CD4-positive, alpha-beta memory T cell (primary cell): ENCODE measurements at regions not wholly inside any gene's neighbourhood (a gene's known extent, or its start where the extent isn't known, plus 50 kb on each side); places are given as distances from the start of the nearest gene placed in this dataset.

Experiments
- CTCF ChIA-PET: fragments of 350-600 bp; sonication (Branson Sonifier 250); formaldehyde crosslinking; loops from one replicate; lab custom pipeline; 2021; ENCODE audit warnings: inconsistent platforms; ENCODE audit not compliant: partially characterized antibody; lab: Charles Lee
- POLR2A ChIA-PET: fragments of 350-600 bp; sonication (Branson Sonifier 250); formaldehyde crosslinking; loops from one replicate; lab custom pipeline; 2021; ENCODE audit not compliant: partially characterized antibody; lab: Charles Lee
- DNase-seq, 5 donors: peaks; one replicate each; pipeline versions ENCODE4 v3.0.0 to v3.0.0-alpha.2; 2020 to 2022; ENCODE audit warnings: mixed read lengths in 1 of 5
- H3K27ac ChIP-seq: one replicate; pipeline ENCODE4 v1.7.0; 2013; ENCODE audit warnings: low read depth, low read length
- H3K27me3 ChIP-seq: 2 replicates; pipeline ENCODE4 v1.7.0; 2013; ENCODE audit warnings: mild to moderate bottlenecking, low read length, moderate library complexity; ENCODE audit not compliant: insufficient read depth
- H3K36me3 ChIP-seq: 2 replicates; pipeline ENCODE4 v1.7.0; 2013; ENCODE audit warnings: mild to moderate bottlenecking, low read length, moderate library complexity; ENCODE audit not compliant: insufficient read depth
- H3K4me1 ChIP-seq: 2 replicates; pipeline ENCODE4 v1.7.0; 2013; ENCODE audit warnings: mild to moderate bottlenecking, low read length, moderate library complexity; ENCODE audit not compliant: insufficient read depth
- H3K4me3 ChIP-seq, 2 donors: one replicate each; pipeline ENCODE4 v1.7.0; 2013; ENCODE audit warnings: low read length in 2 of 2, mild to moderate bottlenecking in 1 of 2
- H3K9me3 ChIP-seq, 2 donors: one replicate each; pipeline ENCODE4 v1.7.0; 2013; ENCODE audit warnings: low read length in 2 of 2, control low read depth in 1 of 2; ENCODE audit not compliant: control insufficient read depth in 1 of 2
- H3K27ac Mint-ChIP-seq, 7 donors: one replicate each; pipeline ENCODE4 v1.8.0; 2020 to 2021; ENCODE audit warnings: mixed read lengths in 7 of 7, mild to moderate bottlenecking in 6 of 7, inconsistent platforms in 3 of 7, moderate library complexity in 3 of 7
- H3K27me3 Mint-ChIP-seq, 2 donors: one replicate each; pipeline ENCODE4 v1.8.0; 2020 to 2021; ENCODE audit warnings: mixed read lengths in 2 of 2
- H3K36me3 Mint-ChIP-seq, 2 donors: one replicate each; pipeline ENCODE4 v1.8.0; 2020 to 2021; ENCODE audit warnings: mixed read lengths in 2 of 2, inconsistent platforms in 1 of 2, mild to moderate bottlenecking in 1 of 2
- H3K4me1 Mint-ChIP-seq, 4 donors: one replicate each; pipeline ENCODE4 v1.8.0; 2020 to 2021; ENCODE audit warnings: mixed read lengths in 4 of 4, mild to moderate bottlenecking in 1 of 4
- H3K4me3 Mint-ChIP-seq, 8 donors: one replicate each; pipeline ENCODE4 v1.8.0; 2020 to 2021; ENCODE audit warnings: mixed read lengths in 8 of 8, mild to moderate bottlenecking in 7 of 8, moderate library complexity in 6 of 8, inconsistent platforms in 3 of 8
- H3K9me3 Mint-ChIP-seq, 8 donors: one replicate each; pipeline ENCODE4 v1.8.0; 2020 to 2021; ENCODE audit warnings: mixed read lengths in 8 of 8, mild to moderate bottlenecking in 5 of 8, inconsistent platforms in 3 of 8, moderate library complexity in 1 of 8
- intact Hi-C: fragments of 100-400 bp; cut with micrococcal nuclease; formaldehyde crosslinking; loops from one replicate; pipeline ENCODE4 v1.15.1; 2023

GRCh38 chr9:615756-616155, 225.7 kb upstream of the DMRT1 start:
- CTCF ChIA-PET: interaction anchor here (0.9 to 2.0 kb wide), 3 partner anchors 147 to 190 kb away, joined by 4 to 5 read pairs (median 4); no protein-coding TSS in a partner anchor

GRCh38 chr9:616694-617093, 224.8 kb upstream of the DMRT1 start:
- POLR2A ChIA-PET: no interaction called here
- Mint-ChIP-seq H3K9me3 (no peaks in the 10 kb centered on the region), H3K4me3 (no peak overlapping the region), H3K4me1 (peaks cover 0 to 5% (median 3%) of the 10 kb centered on the region in 4 donors), H3K27ac (no peak overlapping the region), H3K27me3 (peaks cover 2 to 7% of the 10 kb centered on the region in 2 donors), H3K36me3 (no peaks in the 10 kb centered on the region)
- Histone ChIP-seq H3K9me3 (no peaks in the 10 kb centered on the region), H3K27ac (no peak overlapping the region), H3K4me3 (no peak overlapping the region), H3K36me3 (no peaks in the 10 kb centered on the region), H3K27me3 (no peaks in the 10 kb centered on the region), H3K4me1 (no peaks in the 10 kb centered on the region)
- CTCF ChIA-PET: no interaction called here
- intact Hi-C loops: no loop called here
- DNase-seq: no peak

More at GRCh38 chr9:615756-616155, 225.7 kb upstream of the DMRT1 start:
- Histone ChIP-seq H3K4me3 (no peak overlapping the region), H3K36me3 (no peaks in the 10 kb centered on the region), H3K9me3 (no peaks in the 10 kb centered on the region), H3K4me1 (no peaks in the 10 kb centered on the region), H3K27ac (no peak overlapping the region), H3K27me3 (no peaks in the 10 kb centered on the region)
- Mint-ChIP-seq H3K36me3 (peaks cover 0 to 2% of the 10 kb centered on the region in 2 donors), H3K9me3 (no peaks in the 10 kb centered on the region), H3K4me1 (peaks cover 0 to 5% (median 3%) of the 10 kb centered on the region in 4 donors), H3K4me3 (no peak overlapping the region), H3K27me3 (peaks cover 2 to 6% of the 10 kb centered on the region in 2 donors), H3K27ac (peak overlapping the region in 1 of 7 donors; percentile 36)
- intact Hi-C loops: no loop called here
- POLR2A ChIA-PET: no interaction called here
- DNase-seq: no peak

DNA sequence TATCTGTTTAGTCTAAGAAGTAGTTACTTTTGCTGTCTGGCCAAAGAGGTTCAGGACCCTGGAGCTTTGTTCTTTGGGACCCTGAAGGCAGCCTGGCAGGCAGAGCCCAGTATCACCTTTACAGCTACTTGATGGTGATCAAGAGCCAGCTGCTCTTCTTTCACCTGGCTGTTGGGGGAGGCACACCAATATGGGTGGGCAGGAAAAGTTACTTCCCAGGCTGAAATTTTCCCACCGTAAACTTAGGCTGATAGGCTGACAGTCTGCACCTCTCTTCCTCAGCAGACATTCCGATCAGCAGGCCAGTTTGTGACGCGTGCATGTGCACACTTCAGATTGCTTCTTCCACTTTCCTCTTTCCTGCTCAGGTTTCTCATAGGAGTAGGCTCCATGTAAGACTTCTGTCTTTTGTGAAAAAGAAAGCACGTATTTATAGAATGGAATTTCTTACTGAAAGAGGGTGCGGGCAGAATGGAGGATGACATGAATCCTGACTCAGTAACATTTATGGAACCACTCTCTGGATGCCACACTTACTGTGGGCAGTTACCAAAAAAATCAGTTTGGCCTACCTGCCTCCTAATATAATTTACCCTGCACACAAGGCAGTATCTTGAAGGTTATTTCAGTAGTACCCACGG, 223.9 kb upstream of the DMRT1 start:
- H3K4me3 Mint-ChIP-seq: no peak overlapping the region
- Histone ChIP-seq H3K9me3 (no peaks in the 10 kb centered on the region), H3K27ac (no peak overlapping the region), H3K27me3 (no peaks in the 10 kb centered on the region), H3K4me3 (no peak overlapping the region), H3K4me1 (no peaks in the 10 kb centered on the region), H3K36me3 (no peaks in the 10 kb centered on the region)
- H3K9me3 Mint-ChIP-seq: no peaks in the 10 kb centered on the region
- H3K4me1 Mint-ChIP-seq: peaks cover 0 to 5% (median 3%) of the 10 kb centered on the region in 4 donors
- peaks cover 0 to 7% of the 10 kb centered on the region in 2 donors for H3K36me3 Mint-ChIP-seq
- H3K27me3 Mint-ChIP-seq: peaks cover 2 to 7% of the 10 kb centered on the region in 2 donors
- no peak for DNase-seq
- intact Hi-C loops: no loop called here
- H3K27ac Mint-ChIP-seq: no peak overlapping the region
- POLR2A ChIA-PET: no interaction called here
- CTCF ChIA-PET: no interaction called here

DNA sequence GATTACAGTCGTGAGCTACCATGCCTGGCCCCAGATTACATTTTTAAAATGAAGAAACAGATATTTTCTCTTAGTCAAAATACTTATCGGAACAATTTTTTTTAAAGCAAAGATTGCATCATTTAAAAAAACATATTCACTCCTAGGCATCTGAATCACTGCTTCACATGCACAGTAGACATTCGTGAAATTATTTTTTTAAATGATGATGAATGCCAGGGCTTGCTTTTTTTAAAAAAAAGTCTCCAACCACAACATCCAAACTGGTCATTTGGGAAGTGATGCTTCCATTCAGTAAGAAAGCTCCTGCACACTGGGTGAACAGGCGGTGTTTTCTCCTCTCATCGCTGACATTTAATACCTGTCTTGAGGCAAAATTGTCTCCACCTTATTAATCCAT, 223.0 kb upstream of the DMRT1 start:
- CTCF ChIA-PET: interaction anchor here (0.6 kb wide), 1 partner anchor 144 kb away, joined by 4 read pairs; no protein-coding TSS in a partner anchor
- DNase-seq: no peak
- Mint-ChIP-seq H3K9me3 (no peaks in the 10 kb centered on the region), H3K4me3 (no peak overlapping the region), H3K27ac (no peak overlapping the region), H3K36me3 (peaks cover 0 to 7% of the 10 kb centered on the region in 2 donors), H3K27me3 (peaks cover 2 to 9% of the 10 kb centered on the region in 2 donors), H3K4me1 (peaks cover 0 to 5% (median 3%) of the 10 kb centered on the region in 4 donors)
- Histone ChIP-seq H3K27me3 (no peaks in the 10 kb centered on the region), H3K4me1 (no peaks in the 10 kb centered on the region), H3K36me3 (no peaks in the 10 kb centered on the region), H3K4me3 (no peak overlapping the region), H3K9me3 (no peaks in the 10 kb centered on the region), H3K27ac (no peak overlapping the region)
- POLR2A ChIA-PET: no interaction called here
- intact Hi-C loops: no loop called here

GRCh38 chr9:621201-621855, 220.2 kb upstream of the DMRT1 start:
- Mint-ChIP-seq H3K4me1 (no peaks in the 10 kb centered on the region), H3K4me3 (no peak overlapping the region), H3K36me3 (peaks cover 0 to 7% of the 10 kb centered on the region in 2 donors), H3K9me3 (no peaks in the 10 kb centered on the region), H3K27ac (no peak overlapping the region), H3K27me3 (peaks cover 2 to 9% of the 10 kb centered on the region in 2 donors)
- ChIA-PET POLR2A (no interaction called here), CTCF (no interaction called here)
- Histone ChIP-seq H3K27ac (no peak overlapping the region), H3K9me3 (no peaks in the 10 kb centered on the region), H3K36me3 (no peaks in the 10 kb centered on the region), H3K27me3 (no peaks in the 10 kb centered on the region), H3K4me1 (no peaks in the 10 kb centered on the region), H3K4me3 (no peak overlapping the region)
- intact Hi-C loops: no loop called here
- DNase-seq: no peak

DNA sequence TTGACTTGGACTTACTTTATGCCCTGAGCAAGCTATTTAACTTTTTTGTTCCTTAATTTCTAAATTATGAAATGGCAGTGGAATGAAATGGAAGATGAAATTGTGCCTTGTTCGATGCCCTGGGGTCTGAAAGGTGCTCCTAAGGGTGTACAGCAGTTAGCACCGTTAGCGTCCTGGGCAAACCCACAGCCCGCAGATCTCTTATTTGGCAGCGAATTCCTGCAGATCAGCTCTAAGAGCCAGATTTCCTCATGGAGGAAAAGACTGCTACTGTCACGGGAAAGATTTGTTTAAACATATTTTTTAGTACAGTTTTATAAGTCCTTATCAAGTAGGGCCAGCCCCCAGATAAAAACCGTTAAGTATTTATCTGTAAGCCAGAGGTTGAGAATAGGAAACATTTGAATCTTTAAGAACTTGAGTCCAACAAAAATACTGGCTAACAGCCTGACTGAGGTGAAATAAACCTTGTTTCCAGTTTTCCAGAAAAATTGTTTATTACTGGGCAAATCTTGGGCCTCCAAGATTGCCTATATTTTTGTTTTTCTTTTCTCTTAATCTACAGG, 216.5 kb upstream of the DMRT1 start:
- Histone ChIP-seq H3K4me1 (no peaks in the 10 kb centered on the region), H3K27me3 (no peaks in the 10 kb centered on the region), H3K4me3 (no peak overlapping the region), H3K27ac (no peak overlapping the region), H3K36me3 (no peaks in the 10 kb centered on the region), H3K9me3 (no peaks in the 10 kb centered on the region)
- Mint-ChIP-seq H3K27me3 (peaks cover 2 to 6% of the 10 kb centered on the region in 2 donors), H3K27ac (no peak overlapping the region), H3K9me3 (no peaks in the 10 kb centered on the region), H3K4me1 (peaks cover 0 to 9% (median 2%) of the 10 kb centered on the region in 4 donors), H3K4me3 (no peak overlapping the region), H3K36me3 (peaks cover 0 to 7% of the 10 kb centered on the region in 2 donors)
- DNase-seq: no peak
- intact Hi-C loops: no loop called here
- ChIA-PET CTCF (no interaction called here), POLR2A (no interaction called here)

- Mint-ChIP-seq H3K36me3 (peaks cover 0 to 7% of the 10 kb centered on the region in 2 donors), H3K9me3 (no peaks in the 10 kb centered on the region), H3K4me1 (peaks cover under 1 to 10% (median 2%) of the 10 kb centered on the region in 4 donors), H3K27ac (no peak overlapping the region), H3K4me3 (peak overlapping the region in 1 of 8 donors; percentile 5), H3K27me3 (peaks cover 2 to 5% of the 10 kb centered on the region in 2 donors)
- ChIA-PET CTCF (no interaction called here), POLR2A (no interaction called here)
- H3K27ac ChIP-seq: no peak overlapping the region
- no peak overlapping the region for H3K4me3 ChIP-seq
- no peak for DNase-seq
- H3K9me3 ChIP-seq: no peaks in the 10 kb centered on the region
- H3K27me3 ChIP-seq: no peaks in the 10 kb centered on the region
- intact Hi-C loops: no loop called here
- H3K36me3 ChIP-seq: no peaks in the 10 kb centered on the region
- no peaks in the 10 kb centered on the region for H3K4me1 ChIP-seq
These were observed 215.9 kb upstream of the DMRT1 start for GRCh38 chr9:625613-626012.
